KMS-11 (cell line): ENCODE measurements at regions not wholly inside any gene's neighbourhood (a gene's known extent, or its start where the extent isn't known, plus 50 kb on each side); places are given as distances from the start of the nearest gene placed in this dataset.

Source experiments
- H2AFZ ChIP-seq: fragments of 200-600 bp; sonication (generic); 2 replicates; pipeline ENCODE4 v1.6.1; 2016; ENCODE audit warnings: antibody characterized with exemption, mixed run types, low read depth
- H3K27ac ChIP-seq: fragments of 200-600 bp; sonication (generic); 2 replicates; pipeline ENCODE4 v1.6.1; 2016; ENCODE audit warnings: mild to moderate bottlenecking, mixed run types
- H3K27me3 ChIP-seq: fragments of 200-600 bp; sonication (generic); 2 replicates; pipeline ENCODE4 v1.6.1; 2017; ENCODE audit warnings: mild to moderate bottlenecking, low read depth, mixed run types, moderate library complexity; ENCODE audit not compliant: insufficient read depth
- H3K36me3 ChIP-seq: fragments of 200-600 bp; sonication (generic); 2 replicates; pipeline ENCODE4 v1.6.1; 2017; ENCODE audit warnings: mild to moderate bottlenecking, mixed run types; ENCODE audit not compliant: insufficient read depth
- H3K4me1 ChIP-seq: fragments of 200-600 bp; sonication (generic); 2 replicates; pipeline ENCODE4 v1.6.1; 2016; ENCODE audit warnings: mild to moderate bottlenecking, low read depth, mixed run types; ENCODE audit not compliant: poor library complexity, severe bottlenecking
- H3K4me2 ChIP-seq: fragments of 200-600 bp; sonication (generic); 2 replicates; pipeline ENCODE4 v1.7.0; 2016; ENCODE audit warnings: mild to moderate bottlenecking, mixed run types
- H3K4me3 ChIP-seq: fragments of 200-600 bp; sonication (generic); IDR thresholded peaks from 2 replicates; pipeline ENCODE4 v1.6.1; 2017; ENCODE audit warnings: low read depth, low read length, mixed read lengths; ENCODE audit not compliant: insufficient read depth
- H3K79me2 ChIP-seq: fragments of 200-600 bp; sonication (generic); 2 replicates; pipeline ENCODE4 v1.6.1; 2016; ENCODE audit warnings: low read depth, mixed run types; ENCODE audit not compliant: insufficient read depth
- H3K9ac ChIP-seq: fragments of 200-600 bp; sonication (generic); 2 replicates; pipeline ENCODE4 v1.6.1; 2016; ENCODE audit warnings: mild to moderate bottlenecking, mixed run types
- H4K20me1 ChIP-seq: fragments of 200-600 bp; sonication (generic); 2 replicates; pipeline ENCODE4 v1.6.1; 2016; ENCODE audit warnings: mild to moderate bottlenecking, mixed run types; ENCODE audit not compliant: insufficient read depth
- TF ChIP-seq, protein P1 (sequence below): fragments of 200-600 bp; sonication (generic); conservative IDR thresholded peaks from 2 replicates; pipeline ENCODE4 v1.6.1; 2017; ENCODE audit warnings: low read depth, mild to moderate bottlenecking, antibody characterized with exemption, low read length, moderate library complexity, mixed read lengths

DNA sequence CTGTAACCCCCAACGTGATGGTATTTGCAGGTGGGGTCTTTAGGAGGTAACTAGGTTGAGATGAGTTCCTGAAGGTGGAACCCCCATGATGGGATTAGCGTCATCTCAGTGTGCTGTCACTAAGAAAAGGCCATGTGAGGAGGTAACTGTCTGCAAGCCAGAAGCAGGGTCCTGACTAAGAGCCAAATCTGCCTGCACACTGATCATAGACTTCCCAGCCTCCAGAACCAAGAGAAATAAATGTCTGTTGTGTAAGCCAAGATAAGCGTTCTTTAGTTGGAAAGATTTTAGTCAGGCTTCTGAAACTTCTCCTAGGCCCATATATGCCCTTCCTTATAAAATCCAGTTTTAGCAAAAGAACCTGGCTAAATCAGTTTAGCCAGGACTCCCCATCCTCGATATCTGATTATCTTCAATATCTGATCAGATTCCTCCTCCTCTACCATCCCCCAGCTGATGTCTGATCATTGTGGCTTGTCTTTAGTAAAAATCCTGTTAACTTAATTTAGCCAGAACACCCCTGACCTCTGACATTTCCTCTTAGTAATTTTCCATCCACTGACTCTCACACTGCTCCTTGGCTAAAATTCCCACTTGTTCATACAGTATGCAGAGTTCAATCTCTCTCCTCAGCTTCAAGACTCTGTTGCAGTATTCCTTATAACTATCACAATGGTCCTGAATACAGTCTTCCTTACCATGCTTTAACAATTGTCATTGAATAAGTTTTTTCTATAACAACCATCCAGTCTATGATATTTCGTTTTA lies 835.4 kb upstream of the PHF14 start:
- no peaks in the 10 kb centered on the region for H3K36me3 ChIP-seq
- TF ChIP-seq, protein P1, sequence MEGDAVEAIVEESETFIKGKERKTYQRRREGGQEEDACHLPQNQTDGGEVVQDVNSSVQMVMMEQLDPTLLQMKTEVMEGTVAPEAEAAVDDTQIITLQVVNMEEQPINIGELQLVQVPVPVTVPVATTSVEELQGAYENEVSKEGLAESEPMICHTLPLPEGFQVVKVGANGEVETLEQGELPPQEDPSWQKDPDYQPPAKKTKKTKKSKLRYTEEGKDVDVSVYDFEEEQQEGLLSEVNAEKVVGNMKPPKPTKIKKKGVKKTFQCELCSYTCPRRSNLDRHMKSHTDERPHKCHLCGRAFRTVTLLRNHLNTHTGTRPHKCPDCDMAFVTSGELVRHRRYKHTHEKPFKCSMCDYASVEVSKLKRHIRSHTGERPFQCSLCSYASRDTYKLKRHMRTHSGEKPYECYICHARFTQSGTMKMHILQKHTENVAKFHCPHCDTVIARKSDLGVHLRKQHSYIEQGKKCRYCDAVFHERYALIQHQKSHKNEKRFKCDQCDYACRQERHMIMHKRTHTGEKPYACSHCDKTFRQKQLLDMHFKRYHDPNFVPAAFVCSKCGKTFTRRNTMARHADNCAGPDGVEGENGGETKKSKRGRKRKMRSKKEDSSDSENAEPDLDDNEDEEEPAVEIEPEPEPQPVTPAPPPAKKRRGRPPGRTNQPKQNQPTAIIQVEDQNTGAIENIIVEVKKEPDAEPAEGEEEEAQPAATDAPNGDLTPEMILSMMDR = no peak
- no peak overlapping the region for H3K27ac ChIP-seq

DNA sequence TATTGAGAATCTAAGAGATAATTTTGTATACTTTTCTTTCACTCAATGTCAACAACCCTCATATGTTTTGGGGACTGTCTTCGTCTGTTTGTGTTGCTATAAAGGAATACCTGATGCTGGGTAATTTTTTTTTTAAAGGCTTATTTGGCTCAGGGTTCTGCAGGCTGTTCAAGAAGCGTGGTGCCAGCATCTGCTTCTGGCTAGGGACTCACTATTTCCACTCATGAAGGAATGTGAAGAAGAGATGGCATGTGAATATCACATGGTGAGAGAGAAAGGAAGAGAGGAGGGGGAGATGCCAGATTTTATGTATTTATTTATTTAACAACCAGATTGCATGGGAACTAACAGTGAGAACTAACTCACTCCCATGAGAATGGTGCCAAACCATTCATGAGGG lies 827.4 kb upstream of the PHF14 start:
- H3K27me3 ChIP-seq = no peaks in the 10 kb centered on the region
- no peaks in the 10 kb centered on the region for H3K79me2 ChIP-seq
- H3K4me1 ChIP-seq = no peaks in the 10 kb centered on the region
- H3K27ac ChIP-seq = no peak overlapping the region
- TF ChIP-seq, protein P1 = no peak
- no peak overlapping the region for H2AFZ ChIP-seq
- no peaks in the 10 kb centered on the region for H4K20me1 ChIP-seq
- no peaks in the 10 kb centered on the region for H3K36me3 ChIP-seq
- H3K4me3 ChIP-seq = no peak overlapping the region
- H3K9ac ChIP-seq = no peak overlapping the region
- no peak overlapping the region for H3K4me2 ChIP-seq

More for the DNA sequence above, 835.4 kb upstream of the PHF14 start:
- no peak overlapping the region for H3K4me2 ChIP-seq
- H2AFZ ChIP-seq = no peak overlapping the region
- no peaks in the 10 kb centered on the region for H4K20me1 ChIP-seq
- H3K27me3 ChIP-seq = no peaks in the 10 kb centered on the region
- H3K4me3 ChIP-seq = no peak overlapping the region
- H3K79me2 ChIP-seq = no peaks in the 10 kb centered on the region
- no peak overlapping the region for H3K9ac ChIP-seq
- H3K4me1 ChIP-seq = peaks cover 15% of the 10 kb centered on the region

DNA sequence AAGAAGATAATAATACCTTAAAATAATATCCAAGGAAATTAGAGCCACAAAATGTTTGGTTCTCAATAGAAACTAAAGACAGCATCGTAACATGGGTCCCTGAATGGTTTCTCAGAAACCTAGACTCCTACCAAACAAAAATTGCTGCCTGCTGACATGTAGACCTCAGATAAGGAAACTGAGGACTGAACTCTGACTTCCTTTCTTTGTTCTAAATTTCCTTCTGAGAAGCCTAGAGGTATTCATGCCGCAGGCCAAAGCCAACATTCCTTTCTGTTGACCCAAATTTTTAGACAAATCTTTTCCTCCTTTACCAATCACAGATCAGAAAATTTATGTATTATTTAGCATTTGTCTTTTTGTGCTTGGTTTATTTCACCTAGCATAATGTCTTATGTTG lies 816.7 kb upstream of the PHF14 start:
- no peak overlapping the region for H3K4me3 ChIP-seq
- no peaks in the 10 kb centered on the region for H3K36me3 ChIP-seq
- no peak overlapping the region for H2AFZ ChIP-seq
- TF ChIP-seq, protein P1 = no peak
- H3K4me1 ChIP-seq = no peaks in the 10 kb centered on the region
- no peaks in the 10 kb centered on the region for H4K20me1 ChIP-seq
- no peak overlapping the region for H3K4me2 ChIP-seq
- H3K27ac ChIP-seq = no peak overlapping the region
- H3K9ac ChIP-seq = no peak overlapping the region
- H3K27me3 ChIP-seq = no peaks in the 10 kb centered on the region
- H3K79me2 ChIP-seq = no peaks in the 10 kb centered on the region

DNA sequence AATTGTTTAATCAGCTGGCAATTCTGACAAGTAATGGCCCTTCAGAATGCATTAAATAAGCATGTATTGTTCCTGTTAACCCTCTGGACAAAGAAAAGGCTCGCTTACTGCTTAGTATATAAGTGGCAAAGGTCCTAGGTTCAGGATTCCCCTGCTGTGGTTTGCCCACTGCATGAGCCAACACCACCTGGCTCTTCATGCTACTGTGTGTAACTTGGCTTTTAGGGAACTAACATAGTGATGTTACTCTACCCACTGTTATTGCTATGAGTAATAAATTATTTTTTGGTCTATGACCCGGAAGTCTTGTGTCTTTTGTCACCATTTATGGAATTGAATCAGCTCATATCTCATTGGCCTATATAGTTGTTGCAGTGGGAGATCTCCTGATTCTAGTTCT lies 791.7 kb upstream of the PHF14 start:
- Histone ChIP-seq H3K4me2 (no peak overlapping the region), H2AFZ (no peak overlapping the region), H3K4me3 (no peak overlapping the region), H3K27ac (no peak overlapping the region), H4K20me1 (no peaks in the 10 kb centered on the region), H3K79me2 (no peaks in the 10 kb centered on the region), H3K27me3 (no peaks in the 10 kb centered on the region), H3K4me1 (no peaks in the 10 kb centered on the region), H3K36me3 (no peaks in the 10 kb centered on the region), H3K9ac (no peak overlapping the region)
- TF ChIP-seq, protein P1 = no peak
